GM19372 (cell line): ENCODE measurements at regions not wholly inside any gene's neighbourhood (a gene's known extent, or its start where the extent isn't known, plus 50 kb on each side); places are given as distances from the start of the nearest gene placed in this dataset.

Source experiments
- ATAC-seq: cut with Tn5 transposase; IDR thresholded peaks from one replicate; pipeline ENCODE4 v1.9.1; 2021; ENCODE audit warnings: mild to moderate bottlenecking, low read depth, moderate library complexity; ENCODE audit not compliant: unreplicated experiment

DNA sequence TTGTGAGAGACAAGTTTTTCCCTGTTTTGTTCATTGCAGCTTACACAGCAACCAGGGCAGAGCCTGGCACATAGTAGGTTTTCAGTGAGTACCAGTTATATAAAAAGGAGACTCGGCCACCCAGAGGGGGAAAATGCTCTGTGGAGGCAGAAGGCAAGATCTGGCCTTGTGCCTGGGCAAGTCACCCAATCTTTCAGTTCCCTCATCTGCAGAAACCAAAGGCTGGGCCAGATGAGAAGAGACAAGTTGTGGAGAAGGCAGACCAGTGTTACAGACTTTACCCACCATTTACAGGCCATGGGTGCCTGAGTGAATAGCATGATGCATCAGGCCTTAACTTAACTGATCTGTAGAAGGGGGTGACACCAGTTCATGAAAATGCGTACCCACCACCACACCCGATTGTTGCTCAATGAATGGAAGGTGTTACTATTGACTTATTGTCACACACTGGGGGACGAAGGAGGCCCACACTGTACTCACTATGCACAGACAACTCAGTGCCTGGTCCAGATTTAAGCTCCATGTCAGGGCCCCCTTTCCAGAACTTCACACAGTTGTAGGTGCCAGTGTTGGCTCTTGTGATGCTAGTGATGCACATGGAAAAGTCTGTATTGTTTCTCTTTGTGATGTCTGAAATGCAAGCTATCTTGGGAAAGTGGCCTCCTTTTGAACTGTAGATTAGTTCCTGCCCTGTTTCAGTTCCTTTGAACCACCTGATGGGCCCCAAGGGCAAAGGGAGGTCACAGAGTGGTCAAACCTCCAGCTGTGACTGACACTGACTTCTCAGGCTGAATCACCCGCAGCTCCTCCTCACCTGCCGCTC is 64.3 kb upstream of the SIRPG start:
- no peak for ATAC-seq

- no peak for ATAC-seq
Observed at GRCh38 chr20:1720845-1721475, 63.4 kb upstream of the SIRPG start.

DNA sequence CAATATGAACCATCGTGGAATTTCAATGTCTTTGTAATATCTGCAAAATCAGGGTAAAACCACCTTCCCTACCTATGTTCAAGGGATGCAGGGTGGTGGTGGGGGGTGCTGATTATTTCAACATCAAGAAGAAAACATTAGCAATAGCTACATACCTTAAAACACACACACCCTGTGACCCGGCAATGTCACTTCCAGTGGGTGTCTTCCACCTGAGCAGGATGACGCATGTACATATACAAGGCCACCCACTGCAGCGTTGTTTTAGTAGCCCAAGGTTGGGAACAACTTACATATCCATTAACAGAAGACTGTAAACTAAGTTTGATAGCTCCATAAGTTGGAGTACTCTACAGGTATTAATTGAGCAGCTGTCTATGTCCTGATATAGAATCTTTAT is 62.6 kb upstream of the SIRPG start:
- no peak for ATAC-seq

DNA sequence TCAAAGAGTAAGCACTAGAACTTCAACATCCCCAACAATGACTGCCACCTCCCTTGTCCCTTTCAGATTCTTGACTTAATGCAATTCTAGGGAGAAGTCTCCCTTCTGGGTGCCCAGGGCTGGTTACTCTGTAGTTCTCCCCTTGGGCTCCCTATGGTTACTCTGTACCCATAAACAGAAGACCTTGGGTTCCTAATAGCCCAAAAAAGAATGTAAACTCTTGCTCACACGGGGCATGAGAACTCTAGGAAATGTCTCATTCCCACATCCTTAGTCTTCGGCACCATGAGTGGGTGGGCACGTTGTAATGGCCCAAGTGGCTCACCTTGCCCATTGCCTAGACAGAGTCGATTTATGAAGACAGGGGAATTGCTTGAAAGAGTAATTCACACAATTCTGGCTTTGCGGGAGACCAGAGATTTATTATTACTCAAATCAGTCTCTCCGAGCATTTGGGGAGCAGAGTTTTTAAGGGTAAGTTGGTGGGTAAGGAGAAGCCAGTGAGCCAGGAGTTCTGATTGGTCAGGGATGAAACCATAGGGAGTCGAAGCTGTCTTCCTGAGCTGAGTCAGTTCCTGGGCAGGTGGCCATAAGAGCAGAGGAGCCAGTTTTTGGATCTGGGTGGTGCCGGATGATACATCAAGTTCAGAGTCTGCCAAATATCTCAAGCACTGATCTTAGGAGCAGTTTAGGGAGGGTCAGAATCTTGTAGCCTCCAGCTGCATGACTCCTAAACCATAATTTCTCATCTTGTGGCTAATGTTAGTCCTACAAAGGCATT is 61.2 kb upstream of the SIRPG start:
- no peak for ATAC-seq

DNA sequence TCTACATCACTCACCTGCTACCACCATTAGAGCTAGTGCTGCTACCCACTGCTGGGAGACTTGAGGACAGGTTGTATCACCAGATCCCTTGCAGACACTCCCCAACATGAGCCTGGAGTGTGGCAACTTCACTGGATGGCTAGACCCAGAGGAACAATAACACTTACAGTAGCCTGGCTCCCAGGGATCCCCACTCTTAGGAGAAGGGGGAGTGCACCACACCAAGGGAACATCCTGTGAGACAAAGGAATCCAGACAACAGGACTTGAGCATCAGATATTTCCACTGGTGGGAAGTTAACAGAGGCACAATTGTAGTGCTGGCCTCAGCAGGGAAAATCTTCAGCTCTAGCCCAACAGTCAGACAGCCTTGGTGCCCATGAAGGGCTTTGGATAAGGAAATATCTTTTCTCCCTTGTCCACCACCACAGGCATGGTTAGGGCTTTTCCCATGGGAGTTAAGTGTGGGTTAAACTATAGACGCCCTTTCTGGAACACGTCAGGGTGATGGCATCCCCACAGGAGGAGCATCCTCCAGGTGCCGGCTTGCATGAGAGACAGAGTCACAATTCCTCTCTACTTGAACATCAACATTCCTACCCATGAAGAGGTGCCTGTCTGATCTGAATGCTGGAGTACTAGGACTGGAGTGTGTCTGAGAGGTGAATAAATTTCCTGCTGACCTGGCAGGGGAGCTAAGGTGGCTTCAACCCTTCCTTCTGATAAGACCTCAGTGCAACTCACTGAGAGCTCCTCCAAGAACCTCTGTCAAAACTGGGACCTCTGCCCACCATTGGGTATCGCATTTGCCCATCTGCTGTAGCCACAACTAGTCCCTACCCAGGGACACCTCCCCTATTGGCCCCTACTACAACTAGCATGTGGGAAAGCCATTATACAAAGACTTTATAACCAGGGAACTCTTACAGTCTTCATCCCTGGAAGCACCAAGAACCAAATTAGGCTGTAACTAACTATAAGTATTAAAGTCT is 55.4 kb upstream of the SIRPG start:
- no peak for ATAC-seq

DNA sequence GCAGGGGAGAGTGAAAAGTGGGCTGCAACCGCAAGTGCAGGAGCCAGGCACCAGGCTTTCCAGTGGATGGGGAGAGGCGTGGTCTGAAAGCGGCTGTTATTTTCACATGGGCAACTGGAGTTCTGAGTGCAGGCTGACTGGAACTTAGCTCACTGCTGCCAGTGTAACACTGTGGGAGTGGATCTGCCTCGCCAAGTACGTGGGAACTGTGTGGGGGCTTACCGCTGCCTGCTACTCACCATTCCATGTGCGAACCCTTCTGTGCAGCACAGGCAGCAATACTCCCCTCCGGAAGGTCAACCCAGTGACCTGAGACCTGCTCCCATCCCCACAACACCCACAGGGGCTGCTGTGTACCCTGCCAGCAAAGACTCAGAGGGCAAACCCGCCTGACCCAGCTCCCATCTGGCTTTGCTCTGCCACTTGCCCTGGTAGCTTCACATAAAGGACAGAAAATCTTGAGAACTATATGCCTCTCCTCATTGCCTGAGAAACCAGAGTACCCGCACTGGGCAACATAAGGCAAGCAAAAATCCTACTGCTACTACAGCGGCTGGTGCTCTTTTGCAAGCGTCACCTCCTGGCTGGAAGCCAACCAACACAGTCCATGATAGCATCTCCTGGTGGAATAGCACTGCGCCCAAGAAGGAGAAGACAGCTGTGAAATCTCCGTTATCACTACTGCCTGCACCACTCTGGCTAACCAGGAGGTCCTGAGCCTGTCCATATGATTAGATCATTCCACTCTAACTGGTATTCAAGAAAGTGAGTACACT is 54.4 kb upstream of the SIRPG start:
- no peak for ATAC-seq

DNA sequence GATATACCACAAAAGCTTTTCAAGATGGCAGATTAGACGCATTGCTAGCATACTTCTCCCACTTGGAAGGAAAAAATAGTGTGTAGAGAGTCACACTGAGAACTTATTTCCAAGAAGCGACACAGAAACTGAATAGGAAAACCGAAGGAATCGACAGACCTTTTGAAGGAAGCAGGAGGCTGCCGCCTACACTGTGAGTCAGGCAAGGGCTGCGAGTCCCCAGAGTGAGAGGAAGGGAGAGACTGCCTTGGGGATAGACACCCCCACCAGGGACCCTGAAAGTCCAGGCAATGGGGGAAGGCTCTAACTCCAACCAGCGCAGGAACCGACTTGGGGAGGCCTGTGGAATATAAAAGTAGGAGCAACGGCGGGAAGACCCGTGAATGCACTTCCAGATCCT is 53.7 kb upstream of the SIRPG start:
- no peak for ATAC-seq

GRCh38 chr20:1710484-1710883 is 52.9 kb upstream of the SIRPG start:
- no peak for ATAC-seq

- ATAC-seq: no peak
Observed at GRCh38 chr20:1707588-1708449, 50.2 kb upstream of the SIRPG start.
